HG03469 (cell line): ENCODE measurements at regions not wholly inside any gene's neighbourhood (a gene's known extent, or its start where the extent isn't known, plus 50 kb on each side); places are given as distances from the start of the nearest gene placed in this dataset.

Source experiments
- ATAC-seq: cut with Tn5 transposase; IDR thresholded peaks from one replicate; pipeline ENCODE4 v1.9.1; 2021; ENCODE audit warnings: mild to moderate bottlenecking, moderate library complexity, moderate number of reproducible peaks; ENCODE audit not compliant: unreplicated experiment

DNA sequence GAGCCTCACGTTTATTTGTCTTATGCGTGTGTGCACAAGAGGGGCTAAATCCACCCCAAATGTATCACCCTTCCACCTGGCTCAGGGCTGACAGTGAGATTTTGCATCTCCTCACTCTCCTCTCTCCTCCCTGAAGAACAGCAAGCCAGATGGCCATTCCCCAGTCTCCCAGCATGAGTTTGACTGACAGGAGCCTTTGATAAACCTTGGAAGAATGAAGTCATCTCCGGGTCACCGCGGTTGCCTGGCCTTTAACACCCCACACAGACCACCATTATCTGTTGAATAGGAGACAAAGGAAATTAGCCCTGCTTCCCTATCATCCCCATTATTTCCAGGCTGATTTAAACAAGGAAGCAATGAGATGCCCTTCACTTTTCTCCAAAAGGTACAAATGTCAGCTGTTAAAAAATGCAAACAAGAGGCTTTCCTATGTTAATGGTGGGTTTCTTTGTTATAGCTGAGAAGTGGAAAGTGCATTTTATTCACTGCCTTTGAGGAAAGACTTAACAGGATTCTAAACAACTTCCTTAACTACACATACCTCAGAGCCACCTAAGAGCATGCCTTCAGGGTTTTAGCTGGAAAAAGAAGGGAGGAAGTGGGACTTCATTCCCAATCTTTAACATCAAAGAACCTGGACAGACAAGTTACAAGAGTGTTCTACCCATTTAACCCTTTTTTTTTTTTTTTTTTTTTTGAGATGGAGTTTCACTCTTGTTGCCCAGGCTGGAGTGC is 524.8 kb upstream of the ID4 start:
- no peak for ATAC-seq

DNA sequence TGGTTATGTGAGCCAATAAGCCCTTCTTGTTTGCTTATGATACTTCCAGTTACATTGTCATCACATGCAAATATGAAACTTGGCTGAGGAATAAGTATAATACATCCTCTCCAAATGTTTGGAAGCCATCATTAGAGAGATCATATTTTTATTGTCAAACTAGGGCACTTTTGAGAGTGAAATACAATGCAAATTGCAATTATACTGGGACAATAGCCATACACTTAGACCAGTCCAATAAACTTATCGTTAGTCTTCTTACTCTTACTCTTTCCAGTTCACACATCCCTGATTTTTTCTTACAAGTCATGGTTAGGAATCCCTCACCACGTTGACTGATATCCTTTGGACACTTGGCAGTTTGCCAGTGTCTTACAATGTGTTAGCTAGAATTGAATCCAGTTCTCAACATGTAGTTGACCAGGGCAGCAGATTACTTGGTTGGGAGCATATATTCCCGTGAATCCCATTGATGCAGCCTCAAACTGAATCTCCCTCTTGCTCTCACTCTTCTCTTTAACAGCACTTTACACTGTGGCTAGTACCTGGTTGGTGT is 519.7 kb upstream of the ID4 start:
- no peak for ATAC-seq

DNA sequence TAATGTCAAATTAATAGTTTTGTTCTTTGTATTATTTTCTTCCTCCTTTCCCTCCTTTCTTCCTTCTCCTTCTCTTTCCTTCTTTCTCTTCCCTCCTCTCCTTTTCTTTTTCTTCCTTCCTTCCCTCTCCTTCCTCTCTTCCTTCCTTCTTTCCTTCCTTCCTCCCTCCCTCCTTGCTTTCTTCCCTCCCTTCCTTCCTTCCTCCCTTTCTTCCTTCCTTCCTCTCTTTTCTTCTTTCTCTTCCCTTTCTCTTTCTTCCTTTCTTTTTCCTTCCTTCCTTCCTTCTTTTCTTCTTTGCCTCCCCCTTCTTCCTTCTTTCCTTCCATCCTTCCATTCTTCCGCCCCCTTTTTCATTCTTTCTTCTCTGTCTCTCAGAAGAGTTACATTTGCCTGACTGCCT is 518.2 kb upstream of the ID4 start:
- no peak for ATAC-seq

GRCh38 chr6:19320111-19320581 is 517.0 kb upstream of the ID4 start:
- ATAC-seq: no peak

DNA sequence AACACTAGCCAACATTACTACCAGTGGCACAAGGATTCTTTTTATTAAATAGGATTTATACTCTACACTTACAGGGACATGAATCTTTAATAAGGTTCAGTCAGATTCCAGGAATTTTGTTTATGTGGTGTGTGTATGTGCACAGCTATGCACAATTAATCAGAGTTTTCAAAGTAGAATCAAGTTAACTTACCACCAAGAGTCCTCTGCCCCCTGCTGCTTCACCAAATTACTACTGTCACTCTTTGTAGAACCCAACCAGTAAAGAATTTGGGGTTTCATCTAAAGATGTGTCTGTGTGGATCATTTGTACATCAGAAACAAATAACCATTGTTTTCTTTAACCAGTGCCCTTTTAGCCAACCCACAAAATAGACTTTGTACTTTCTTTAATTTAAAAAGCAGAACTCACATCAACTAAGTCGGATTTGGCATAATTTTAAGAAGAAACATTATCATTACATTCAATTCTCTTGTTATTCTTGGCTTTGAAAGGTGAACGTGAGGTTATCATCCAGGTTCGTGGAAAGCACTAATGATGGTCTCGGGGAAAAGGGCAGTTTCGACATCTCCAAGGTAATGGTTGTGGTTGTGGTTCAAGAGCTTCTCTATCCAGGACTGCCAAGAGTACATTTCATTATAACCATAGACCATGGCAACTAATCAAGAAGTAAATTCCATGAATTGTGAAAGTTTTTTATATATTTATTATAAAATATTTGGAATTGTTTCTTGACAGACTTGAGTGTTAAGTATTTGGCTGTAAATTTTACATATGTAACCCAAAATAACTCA is 514.3 kb upstream of the ID4 start:
- ATAC-seq: no peak

DNA sequence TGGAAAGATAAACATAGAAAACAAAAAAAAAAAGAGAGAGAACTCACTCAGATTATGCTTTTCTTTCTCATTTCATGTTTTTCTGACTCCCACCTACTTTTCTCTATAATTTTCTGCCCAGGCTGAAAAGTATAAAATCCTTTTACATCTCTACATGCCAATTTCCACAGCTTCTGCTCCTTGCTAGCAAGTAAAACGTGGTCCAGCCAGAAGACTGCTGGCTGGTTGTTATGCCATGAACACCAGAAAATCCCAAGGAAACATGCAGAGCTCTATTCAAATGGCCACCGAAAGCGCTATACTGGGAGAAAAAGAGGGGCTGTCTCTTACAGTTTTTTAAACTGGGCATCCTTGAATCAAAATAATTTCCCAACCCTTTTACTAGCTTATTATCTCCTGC is 512.8 kb upstream of the ID4 start:
- ATAC-seq: no peak

- no peak for ATAC-seq
Measured at GRCh38 chr6:19325335-19325789, 511.8 kb upstream of the ID4 start.

DNA sequence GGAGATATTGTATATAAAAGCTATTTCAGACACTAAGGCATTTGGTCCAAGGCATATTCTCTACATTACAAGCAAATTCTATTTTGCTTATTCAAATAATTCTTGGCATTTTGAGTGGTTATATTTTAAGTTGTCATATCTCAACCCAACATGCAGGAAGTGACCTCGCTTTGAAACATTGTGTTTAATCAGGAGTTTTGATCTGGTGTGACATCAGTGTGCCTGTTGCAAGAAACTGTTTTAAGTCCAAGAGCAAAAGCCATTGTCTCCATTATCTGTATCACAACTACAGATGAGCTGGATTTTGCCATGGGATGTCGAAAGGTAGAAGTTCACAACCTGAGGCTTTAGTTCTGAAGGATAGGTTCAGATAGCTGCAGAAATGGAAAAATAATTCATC is 509.9 kb upstream of the ID4 start:
- ATAC-seq: no peak

DNA sequence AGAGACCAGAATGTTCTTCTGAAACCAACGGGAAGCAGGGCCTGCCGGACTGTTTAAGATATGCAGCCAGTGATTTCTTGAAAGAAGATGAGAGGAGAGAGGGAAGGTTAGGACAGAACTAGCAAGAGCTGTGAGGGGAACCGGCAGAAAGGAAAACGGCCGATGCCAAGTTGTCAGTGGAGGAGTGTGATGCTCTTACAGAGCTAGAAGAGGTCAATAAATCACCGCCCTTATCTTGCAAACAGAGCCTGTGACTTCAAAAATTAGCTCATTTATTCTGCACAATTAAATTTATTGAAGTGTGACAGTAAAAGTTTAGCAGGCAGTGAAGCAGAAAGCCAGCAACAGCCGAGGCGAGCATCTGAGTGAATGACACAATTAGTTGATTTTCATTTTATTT is 509.5 kb upstream of the ID4 start:
- ATAC-seq: no peak

GRCh38 chr6:19329078-19329477 is 508.1 kb upstream of the ID4 start:
- ATAC-seq: no peak

DNA sequence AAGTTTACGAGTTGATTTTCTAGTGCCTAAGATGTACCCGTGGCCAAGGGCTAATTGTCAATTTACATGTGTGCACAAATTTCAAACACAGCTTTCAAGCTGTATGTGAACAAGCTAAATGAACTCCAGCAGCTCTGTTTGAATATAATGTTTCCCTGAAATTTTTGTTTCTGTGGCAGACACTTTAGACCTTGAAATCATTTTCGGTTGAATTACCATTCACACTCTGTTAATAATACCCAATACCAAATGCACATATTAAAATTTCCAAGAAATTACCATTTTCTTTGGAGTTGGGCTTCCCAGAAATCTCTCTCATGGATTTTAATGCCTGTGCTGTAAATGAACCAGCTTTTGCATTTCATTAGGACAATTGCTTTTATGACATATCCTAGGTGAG is 506.1 kb upstream of the ID4 start:
- ATAC-seq: no peak

GRCh38 chr6:19332806-19333460 is 504.2 kb upstream of the ID4 start:
- no peak for ATAC-seq

DNA sequence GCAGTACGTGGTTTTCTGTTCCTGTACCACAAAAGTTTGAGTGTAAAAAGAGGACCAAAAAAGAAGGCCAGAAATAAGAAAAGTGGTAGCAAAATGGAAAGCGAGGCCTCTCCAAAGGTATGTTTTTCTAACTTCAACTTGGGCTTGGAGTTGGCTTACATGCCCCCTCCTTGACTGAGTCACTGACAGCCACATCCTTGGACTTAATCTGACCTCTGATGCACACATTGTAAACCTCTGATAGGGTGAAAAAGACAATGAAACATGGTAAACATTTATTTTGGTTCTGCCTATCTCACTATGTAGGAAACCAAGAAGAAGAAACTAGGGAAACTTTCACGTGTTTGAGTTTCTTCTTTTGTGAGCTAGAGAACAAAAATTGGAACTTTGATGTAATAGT is 503.2 kb upstream of the ID4 start:
- no peak for ATAC-seq

DNA sequence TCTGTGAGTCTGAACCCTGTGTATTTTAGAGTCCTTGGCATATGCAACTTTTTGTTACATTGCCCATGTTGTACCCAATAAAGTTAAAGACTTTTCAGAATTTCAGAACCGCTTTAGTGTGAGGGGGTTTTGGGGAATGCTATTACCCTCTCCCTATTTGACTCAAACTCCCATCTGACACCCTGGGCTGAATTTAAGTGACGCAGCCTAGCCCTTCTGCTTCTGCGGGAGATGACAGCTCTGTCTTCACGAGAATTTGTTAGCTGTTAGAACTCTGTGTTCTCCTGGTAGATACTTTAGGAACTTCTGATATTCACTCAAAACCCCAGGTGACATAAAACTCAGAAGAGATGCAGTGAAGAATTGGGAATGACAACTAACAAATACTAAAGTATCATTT is 500.6 kb upstream of the ID4 start:
- no peak for ATAC-seq

GRCh38 chr6:19337101-19337500 is 500.1 kb upstream of the ID4 start:
- ATAC-seq: no peak

DNA sequence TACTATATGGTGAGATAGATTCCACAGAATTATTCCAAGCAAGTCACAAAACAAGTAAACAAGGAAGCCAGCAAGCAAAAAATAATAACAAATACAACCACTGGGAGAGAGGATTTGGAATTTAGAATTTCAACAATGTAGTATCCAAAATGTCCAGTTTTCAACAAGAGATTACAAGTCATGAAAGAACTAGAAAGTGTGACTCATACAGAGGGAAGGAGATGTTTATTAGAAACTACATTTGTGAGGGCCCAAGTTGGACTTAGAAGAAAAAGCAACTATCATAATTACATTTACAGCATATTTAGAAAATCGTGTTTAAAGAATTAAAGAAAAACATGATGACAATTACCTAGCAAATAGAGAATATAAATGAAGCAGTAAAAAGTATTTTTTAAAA is 494.6 kb upstream of the ID4 start:
- no peak for ATAC-seq

- no peak for ATAC-seq
Measured at GRCh38 chr6:19349429-19349828, 487.7 kb upstream of the ID4 start.

GRCh38 chr6:19354181-19354580 is 483.0 kb upstream of the ID4 start:
- ATAC-seq: no peak

GRCh38 chr6:19356692-19357091 is 480.5 kb upstream of the ID4 start:
- no peak for ATAC-seq

GRCh38 chr6:19362396-19362795 is 474.8 kb upstream of the ID4 start:
- no peak for ATAC-seq

GRCh38 chr6:19368511-19368910 is 468.7 kb upstream of the ID4 start:
- ATAC-seq: no peak
